Neural progenitor cell (in vitro differentiated cells): ENCODE measurements at regions not wholly inside any gene's neighbourhood (a gene's known extent, or its start where the extent isn't known, plus 50 kb on each side); places are given as distances from the start of the nearest gene placed in this dataset.

ENCODE experiments used
- EZH2 ChIP-seq: fragments of 200-600 bp; sonication (generic); IDR thresholded peaks from 2 replicates; pipeline ENCODE4 v1.6.1; 2017; ENCODE audit warnings: antibody characterized with exemption, mild to moderate bottlenecking, moderate library complexity
- EZH2phosphoT487 ChIP-seq: fragments of 200-600 bp; sonication (generic); IDR thresholded peaks from 2 replicates; pipeline ENCODE4 v1.6.1; 2017; ENCODE audit warnings: antibody characterized with exemption
- TF ChIP-seq, protein P1 (sequence below): fragments of 200-600 bp; sonication (generic); IDR thresholded peaks from 2 replicates; pipeline ENCODE4 v1.5.1; 2017; ENCODE audit warnings: antibody characterized with exemption, mild to moderate bottlenecking

GRCh38 chr4:10783351-10783750 is 98.8 kb upstream of the CLNK start:
- TF ChIP-seq, protein P1, sequence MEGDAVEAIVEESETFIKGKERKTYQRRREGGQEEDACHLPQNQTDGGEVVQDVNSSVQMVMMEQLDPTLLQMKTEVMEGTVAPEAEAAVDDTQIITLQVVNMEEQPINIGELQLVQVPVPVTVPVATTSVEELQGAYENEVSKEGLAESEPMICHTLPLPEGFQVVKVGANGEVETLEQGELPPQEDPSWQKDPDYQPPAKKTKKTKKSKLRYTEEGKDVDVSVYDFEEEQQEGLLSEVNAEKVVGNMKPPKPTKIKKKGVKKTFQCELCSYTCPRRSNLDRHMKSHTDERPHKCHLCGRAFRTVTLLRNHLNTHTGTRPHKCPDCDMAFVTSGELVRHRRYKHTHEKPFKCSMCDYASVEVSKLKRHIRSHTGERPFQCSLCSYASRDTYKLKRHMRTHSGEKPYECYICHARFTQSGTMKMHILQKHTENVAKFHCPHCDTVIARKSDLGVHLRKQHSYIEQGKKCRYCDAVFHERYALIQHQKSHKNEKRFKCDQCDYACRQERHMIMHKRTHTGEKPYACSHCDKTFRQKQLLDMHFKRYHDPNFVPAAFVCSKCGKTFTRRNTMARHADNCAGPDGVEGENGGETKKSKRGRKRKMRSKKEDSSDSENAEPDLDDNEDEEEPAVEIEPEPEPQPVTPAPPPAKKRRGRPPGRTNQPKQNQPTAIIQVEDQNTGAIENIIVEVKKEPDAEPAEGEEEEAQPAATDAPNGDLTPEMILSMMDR: no peak
- TF ChIP-seq EZH2phosphoT487 (no peak), EZH2 (no peak)
